ENCODE measurements at regions not wholly inside any gene's neighbourhood (a gene's known extent, or its start where the extent isn't known, plus 50 kb on each side); places are given as distances from the start of the nearest gene placed in this dataset.
"Not testable (repeated sequence)": the region's sequence is repeated elsewhere in the genome, so short reads cannot be mapped to it uniquely, and the experiment has no call there.

DNA sequence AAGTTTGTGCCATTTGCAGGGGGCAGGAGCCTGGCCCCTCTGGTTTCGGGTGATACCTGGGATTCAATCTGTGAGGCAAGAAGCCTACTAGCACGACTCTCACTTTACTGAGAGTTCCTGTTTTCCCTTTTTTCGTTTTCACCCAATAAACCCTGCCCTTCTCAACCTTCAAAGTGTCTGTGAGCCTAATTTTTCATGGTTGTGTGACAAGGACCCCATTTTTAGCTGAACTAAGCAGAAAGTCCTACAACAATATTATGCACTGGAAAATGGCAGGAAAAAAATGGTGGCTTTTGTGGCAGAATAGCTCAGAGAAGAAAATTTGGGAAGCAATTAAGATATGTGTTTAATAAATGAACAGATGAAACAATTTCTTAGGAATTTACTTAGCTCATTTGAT lies 432.1 kb downstream of the C12orf50 start:
- Histone ChIP-seq H3K27me3 (no peaks in the 10 kb centered on the region), H3K36me3 (no peaks in the 10 kb centered on the region), H3K4me1 (no peaks in the 10 kb centered on the region), H3K4me3 (no peak overlapping the region), H3K9me3 (no peaks in the 10 kb centered on the region), H3K27ac (no peak overlapping the region)
- 62 to 66% methylated on average over 3 of the region's 3 CpGs for WGBS, 2 donors
- ATAC-seq (ENCODE audit: low FRiP score in 2 of 2) (no peak), DNase-seq (no peak)
- no peak for TF ChIP-seq EP300 (IDR thresholded peaks at IDR 0.05)
- TF ChIP-seq POLR2A (IDR thresholded peaks at IDR 0.05), result no peak
- TF ChIP-seq, protein P1, sequence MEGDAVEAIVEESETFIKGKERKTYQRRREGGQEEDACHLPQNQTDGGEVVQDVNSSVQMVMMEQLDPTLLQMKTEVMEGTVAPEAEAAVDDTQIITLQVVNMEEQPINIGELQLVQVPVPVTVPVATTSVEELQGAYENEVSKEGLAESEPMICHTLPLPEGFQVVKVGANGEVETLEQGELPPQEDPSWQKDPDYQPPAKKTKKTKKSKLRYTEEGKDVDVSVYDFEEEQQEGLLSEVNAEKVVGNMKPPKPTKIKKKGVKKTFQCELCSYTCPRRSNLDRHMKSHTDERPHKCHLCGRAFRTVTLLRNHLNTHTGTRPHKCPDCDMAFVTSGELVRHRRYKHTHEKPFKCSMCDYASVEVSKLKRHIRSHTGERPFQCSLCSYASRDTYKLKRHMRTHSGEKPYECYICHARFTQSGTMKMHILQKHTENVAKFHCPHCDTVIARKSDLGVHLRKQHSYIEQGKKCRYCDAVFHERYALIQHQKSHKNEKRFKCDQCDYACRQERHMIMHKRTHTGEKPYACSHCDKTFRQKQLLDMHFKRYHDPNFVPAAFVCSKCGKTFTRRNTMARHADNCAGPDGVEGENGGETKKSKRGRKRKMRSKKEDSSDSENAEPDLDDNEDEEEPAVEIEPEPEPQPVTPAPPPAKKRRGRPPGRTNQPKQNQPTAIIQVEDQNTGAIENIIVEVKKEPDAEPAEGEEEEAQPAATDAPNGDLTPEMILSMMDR (IDR thresholded peaks at IDR 0.05), result no peak
- TF ChIP-seq POLR2AphosphoS5 (IDR thresholded peaks at IDR 0.05), result no peak

DNA sequence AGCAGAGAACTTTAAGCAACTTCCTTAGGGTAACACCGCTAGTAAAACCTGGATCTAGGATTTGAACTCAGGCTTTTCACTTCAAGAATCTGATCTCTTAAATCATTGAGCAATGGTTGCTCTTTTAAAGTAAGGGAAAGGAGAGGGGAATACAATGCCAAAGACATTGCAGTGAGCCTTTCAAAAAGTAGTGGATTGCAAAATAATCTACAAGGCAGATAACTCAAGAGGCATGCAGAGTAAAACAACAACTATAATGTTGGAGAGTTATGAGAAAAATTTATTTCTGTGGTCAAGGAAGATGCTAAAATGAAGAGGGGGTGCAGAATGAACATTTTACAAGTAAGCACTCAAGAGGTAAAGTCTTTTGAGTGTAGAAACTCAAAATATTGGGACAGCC lies 432.6 kb downstream of the C12orf50 start:
- TF ChIP-seq POLR2A (IDR thresholded peaks at IDR 0.05) (no peak), EP300 (IDR thresholded peaks at IDR 0.05) (no peak), POLR2AphosphoS5 (IDR thresholded peaks at IDR 0.05) (no peak)
- TF ChIP-seq, protein P1 (IDR thresholded peaks at IDR 0.05), result no peak
- Histone ChIP-seq H3K27me3 (no peaks in the 10 kb centered on the region), H3K9me3 (no peaks in the 10 kb centered on the region), H3K36me3 (no peaks in the 10 kb centered on the region), H3K27ac (no peak overlapping the region), H3K4me3 (no peak overlapping the region), H3K4me1 (no peaks in the 10 kb centered on the region)
- ATAC-seq (ENCODE audit: low FRiP score in 2 of 2) (no peak), DNase-seq (no peak)
- WGBS, 2 donors, result 93 to 96% methylated on average over 1 of the region's 1 CpG

DNA sequence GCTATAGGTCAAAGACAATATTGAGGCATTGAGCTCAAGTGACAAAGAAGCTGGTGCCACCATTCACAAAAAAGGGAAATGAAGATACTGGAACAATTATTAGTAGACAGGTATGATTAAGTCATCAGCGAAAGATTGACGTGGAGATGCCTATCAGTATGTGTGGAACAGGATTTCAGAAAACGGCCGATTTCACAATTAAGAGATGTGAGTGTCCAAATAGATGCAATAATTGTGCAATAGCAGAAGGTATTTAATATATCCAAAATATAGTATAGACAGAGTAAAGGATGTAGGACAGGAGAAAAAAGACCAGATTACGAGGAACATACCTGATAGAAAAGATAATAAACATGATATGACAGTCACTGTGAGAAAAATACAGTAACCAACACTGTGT lies 433.1 kb downstream of the C12orf50 start:
- no peaks in the 10 kb centered on the region for H3K4me1 ChIP-seq
- TF ChIP-seq POLR2AphosphoS5 (IDR thresholded peaks at IDR 0.05) (no peak), POLR2A (IDR thresholded peaks at IDR 0.05) (no peak), EP300 (IDR thresholded peaks at IDR 0.05) (no peak)
- TF ChIP-seq, protein P1 (IDR thresholded peaks at IDR 0.05), result no peak
- H3K9me3 ChIP-seq, result no peaks in the 10 kb centered on the region
- no peak for DNase-seq
- no peak overlapping the region for H3K4me3 ChIP-seq
- H3K27ac ChIP-seq, result no peak overlapping the region
- no peaks in the 10 kb centered on the region for H3K36me3 ChIP-seq
- WGBS, 2 donors, result 84 to 86% methylated on average over 5 of the region's 5 CpGs
- H3K27me3 ChIP-seq, result no peaks in the 10 kb centered on the region
- no peak for ATAC-seq (ENCODE audit: low FRiP score in 2 of 2)

DNA sequence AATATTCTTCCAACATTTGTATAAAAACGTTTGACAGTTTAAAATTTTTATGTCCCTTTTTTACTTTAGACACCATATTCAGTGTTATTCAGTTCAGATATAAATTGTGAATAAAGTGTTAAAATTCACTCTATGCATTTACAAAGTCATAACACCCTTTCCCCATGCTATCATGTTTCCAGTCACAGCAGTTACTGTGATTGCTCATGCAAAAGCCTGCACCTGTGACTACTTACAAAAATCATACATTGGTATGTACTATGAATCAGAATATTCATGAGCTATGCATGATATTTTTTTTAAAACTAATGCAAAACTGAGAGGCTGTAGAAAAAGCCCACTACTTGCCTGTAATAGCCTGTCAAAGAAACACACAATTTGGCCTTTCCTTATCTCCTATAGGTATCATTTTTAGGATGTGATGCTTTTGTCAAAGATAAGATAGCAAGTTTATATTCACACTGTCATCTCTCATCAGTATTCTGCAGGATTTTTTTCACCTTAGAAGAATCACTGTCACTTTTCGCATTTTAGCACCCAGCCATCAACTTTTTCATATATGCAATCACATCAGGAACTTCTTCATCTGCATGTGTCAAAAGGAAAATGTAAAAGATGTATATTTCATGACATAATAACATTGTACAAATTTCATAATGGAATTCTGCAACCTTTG lies 443.2 kb downstream of the C12orf50 start:
- no peak for ATAC-seq (ENCODE audit: low FRiP score in 2 of 2)
- no peak for DNase-seq
- WGBS, 2 donors, result 57 to 62% methylated on average over 2 of the region's 2 CpGs

DNA sequence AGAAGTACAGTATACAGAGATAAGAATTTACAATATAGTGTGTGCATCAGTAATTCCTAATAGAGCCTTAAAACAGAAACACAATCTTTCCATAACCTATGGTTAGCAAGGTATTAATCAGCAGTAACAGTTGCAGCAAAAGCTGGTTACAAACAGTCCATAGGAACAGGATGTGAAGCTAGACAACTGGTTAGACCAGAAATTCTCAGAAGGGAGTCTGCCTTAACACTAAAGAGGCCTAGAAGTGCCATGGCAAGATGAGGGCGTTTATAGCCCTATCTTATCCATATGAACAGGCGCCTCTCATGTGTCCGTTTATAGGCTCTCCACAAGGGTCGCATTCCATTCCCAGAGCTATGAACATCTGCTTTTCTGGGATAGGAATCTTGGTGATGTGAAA lies 450.1 kb downstream of the C12orf50 start:
- H3K9me3 ChIP-seq; DNase-seq; H3K4me3 ChIP-seq; H3K4me1 ChIP-seq; H3K36me3 ChIP-seq; H3K27me3 ChIP-seq; H3K27ac ChIP-seq; ATAC-seq (ENCODE audit: low FRiP score in 2 of 2): not testable (repeated sequence)
- 82 to 86% methylated on average over 4 of the region's 4 CpGs for WGBS, 2 donors

More for the DNA sequence above, 443.2 kb downstream of the C12orf50 start:
- TF ChIP-seq, protein P1 (IDR thresholded peaks at IDR 0.05), result no peak
- TF ChIP-seq POLR2AphosphoS5 (IDR thresholded peaks at IDR 0.05) (no peak), POLR2A (IDR thresholded peaks at IDR 0.05) (no peak)
- Histone ChIP-seq H3K36me3 (no peaks in the 10 kb centered on the region), H3K4me1 (no peaks in the 10 kb centered on the region), H3K27ac (no peak overlapping the region), H3K27me3 (no peaks in the 10 kb centered on the region), H3K9me3 (no peaks in the 10 kb centered on the region), H3K4me3 (no peak overlapping the region)

Measured in upper lobe of left lung (tissue), 6 donors.